Neural progenitor cell (in vitro differentiated cells): ENCODE measurements at regions not wholly inside any gene's neighbourhood (a gene's known extent, or its start where the extent isn't known, plus 50 kb on each side); places are given as distances from the start of the nearest gene placed in this dataset.

ENCODE experiments used
- CTCF ChIP-seq: fragments of 200-600 bp; sonication (generic); IDR thresholded peaks from 2 replicates; pipeline ENCODE4 v1.5.1; 2017; ENCODE audit warnings: antibody characterized with exemption, mild to moderate bottlenecking
- EZH2 ChIP-seq: fragments of 200-600 bp; sonication (generic); IDR thresholded peaks from 2 replicates; pipeline ENCODE4 v1.6.1; 2017; ENCODE audit warnings: antibody characterized with exemption, mild to moderate bottlenecking, moderate library complexity
- EZH2phosphoT487 ChIP-seq: fragments of 200-600 bp; sonication (generic); IDR thresholded peaks from 2 replicates; pipeline ENCODE4 v1.6.1; 2017; ENCODE audit warnings: antibody characterized with exemption

- TF ChIP-seq CTCF = no peak
- TF ChIP-seq EZH2 = no peak
- TF ChIP-seq EZH2phosphoT487 = no peak
Measured at GRCh38 chr1:34319218-34319617, 142.5 kb downstream of the C1orf94 start.
